ENCODE measurements at regions not wholly inside any gene's neighbourhood (a gene's known extent, or its start where the extent isn't known, plus 50 kb on each side); places are given as distances from the start of the nearest gene placed in this dataset.

GRCh38 chr4:4641254-4641653 lies 99.4 kb upstream of the STX18 start:
- no peaks in the 10 kb centered on the region for H3K9me3 ChIP-seq
- intact Hi-C loops (cut with DNase I) = no loop called here
- no peaks in the 10 kb centered on the region for H3K36me3 ChIP-seq
- no peak overlapping the region for H3K27ac ChIP-seq
- TF ChIP-seq POLR2A (IDR thresholded peaks at IDR 0.05) = no peak
- TF ChIP-seq POLR2AphosphoS5 (IDR thresholded peaks at IDR 0.05; ENCODE audit: insufficient read depth in 1 of 2, low read depth in 1 of 2) = no peak
- no peak for TF ChIP-seq CTCF (IDR thresholded peaks at IDR 0.05)
- no peak for DNase-seq (ENCODE audit: extremely low spot score in 2 of 2)
- H3K4me3 ChIP-seq = no peak overlapping the region
- H3K27me3 ChIP-seq = no peaks in the 10 kb centered on the region
- H3K4me1 ChIP-seq = no peaks in the 10 kb centered on the region

- DNase-seq (ENCODE audit: extremely low spot score in 2 of 2) = no peak
- Histone ChIP-seq H3K4me3 (no peak overlapping the region), H3K36me3 (no peaks in the 10 kb centered on the region), H3K27ac (no peak overlapping the region), H3K9me3 (no peaks in the 10 kb centered on the region), H3K4me1 (no peaks in the 10 kb centered on the region), H3K27me3 (no peaks in the 10 kb centered on the region)
- intact Hi-C loops (cut with DNase I) = no loop called here
- TF ChIP-seq POLR2A (IDR thresholded peaks at IDR 0.05) (no peak), CTCF (IDR thresholded peaks at IDR 0.05) (no peak), POLR2AphosphoS5 (IDR thresholded peaks at IDR 0.05; ENCODE audit: insufficient read depth in 1 of 2, low read depth in 1 of 2) (no peak)
These were observed 98.8 kb upstream of the STX18 start for GRCh38 chr4:4640692-4641091.

GRCh38 chr4:4639370-4639769 lies 97.5 kb upstream of the STX18 start:
- TF ChIP-seq POLR2AphosphoS5 (IDR thresholded peaks at IDR 0.05; ENCODE audit: insufficient read depth in 1 of 2, low read depth in 1 of 2) (no peak), CTCF (IDR thresholded peaks at IDR 0.05) (no peak), POLR2A (IDR thresholded peaks at IDR 0.05) (no peak)
- intact Hi-C loops (cut with DNase I) = no loop called here
- no peaks in the 10 kb centered on the region for H3K9me3 ChIP-seq

GRCh38 chr4:4637710-4638109 lies 95.9 kb upstream of the STX18 start:
- DNase-seq (ENCODE audit: extremely low spot score in 2 of 2) = no peak
- no peaks in the 10 kb centered on the region for H3K27me3 ChIP-seq
- no peaks in the 10 kb centered on the region for H3K9me3 ChIP-seq
- H3K36me3 ChIP-seq = no peaks in the 10 kb centered on the region
- no peak overlapping the region for H3K27ac ChIP-seq
- no peaks in the 10 kb centered on the region for H3K4me1 ChIP-seq
- no peak for TF ChIP-seq POLR2A (IDR thresholded peaks at IDR 0.05)
- no peak for TF ChIP-seq POLR2AphosphoS5 (IDR thresholded peaks at IDR 0.05; ENCODE audit: insufficient read depth in 1 of 2, low read depth in 1 of 2)
- no peak for TF ChIP-seq CTCF (IDR thresholded peaks at IDR 0.05)
- no peak overlapping the region for H3K4me3 ChIP-seq
- intact Hi-C loops (cut with DNase I) = no loop called here

More at GRCh38 chr4:4639370-4639769, 97.5 kb upstream of the STX18 start:
- DNase-seq (ENCODE audit: extremely low spot score in 2 of 2) = no peak
- H3K4me1 ChIP-seq = no peaks in the 10 kb centered on the region
- no peaks in the 10 kb centered on the region for H3K27me3 ChIP-seq
- H3K4me3 ChIP-seq = no peak overlapping the region
- H3K36me3 ChIP-seq = no peaks in the 10 kb centered on the region
- H3K27ac ChIP-seq = no peak overlapping the region

- Histone ChIP-seq H3K27me3 (no peaks in the 10 kb centered on the region), H3K9me3 (no peaks in the 10 kb centered on the region), H3K4me3 (no peak overlapping the region), H3K27ac (no peak overlapping the region), H3K4me1 (no peaks in the 10 kb centered on the region), H3K36me3 (no peaks in the 10 kb centered on the region)
- no peak for TF ChIP-seq POLR2AphosphoS5 (IDR thresholded peaks at IDR 0.05; ENCODE audit: insufficient read depth in 1 of 2, low read depth in 1 of 2)
- DNase-seq (ENCODE audit: extremely low spot score in 2 of 2) = no peak
- intact Hi-C loops (cut with DNase I) = no loop called here
These were observed 91.6 kb upstream of the STX18 start for GRCh38 chr4:4633431-4633830.

GRCh38 chr4:4631150-4631549 lies 89.3 kb upstream of the STX18 start:
- no peaks in the 10 kb centered on the region for H3K27me3 ChIP-seq
- no peak for DNase-seq (ENCODE audit: extremely low spot score in 2 of 2)
- H3K4me3 ChIP-seq = no peak overlapping the region
- intact Hi-C loops (cut with DNase I) = no loop called here
- H3K27ac ChIP-seq = no peak overlapping the region
- TF ChIP-seq POLR2AphosphoS5 (IDR thresholded peaks at IDR 0.05; ENCODE audit: insufficient read depth in 1 of 2, low read depth in 1 of 2) = no peak
- TF ChIP-seq POLR2A (IDR thresholded peaks at IDR 0.05) = no peak
- no peak for TF ChIP-seq CTCF (IDR thresholded peaks at IDR 0.05)
- no peaks in the 10 kb centered on the region for H3K4me1 ChIP-seq
- H3K36me3 ChIP-seq = no peaks in the 10 kb centered on the region
- no peaks in the 10 kb centered on the region for H3K9me3 ChIP-seq

All from vagina (tissue), 2 donors.